Nephron (organoid): ENCODE measurements at regions not wholly inside any gene's neighbourhood (a gene's known extent, or its start where the extent isn't known, plus 50 kb on each side); places are given as distances from the start of the nearest gene placed in this dataset.
"Not testable (repeated sequence)": the region's sequence is repeated elsewhere in the genome, so short reads cannot be mapped to it uniquely, and the experiment has no call there.

Experiments used
- H3K27ac Mint-ChIP-seq, 3 experiments: 2 replicates each; pipeline ENCODE4 v1.8.0; 2020; ENCODE audit warnings: mixed read lengths in 3 of 3, mild to moderate bottlenecking in 2 of 3, moderate library complexity in 1 of 3
- H3K27me3 Mint-ChIP-seq: 2 replicates; pipeline ENCODE4 v1.8.0; 2021; ENCODE audit warnings: low read depth, mild to moderate bottlenecking, moderate library complexity, mixed read lengths
- H3K36me3 Mint-ChIP-seq: 2 replicates; pipeline ENCODE4 v1.8.0; 2020; ENCODE audit warnings: low read depth, mixed read lengths
- H3K4me1 Mint-ChIP-seq: 2 replicates; pipeline ENCODE4 v1.8.0; 2020; ENCODE audit warnings: mixed read lengths
- H3K4me3 Mint-ChIP-seq, 3 experiments: 2 replicates each; pipeline ENCODE4 v1.8.0; 2020; ENCODE audit warnings: mild to moderate bottlenecking in 3 of 3, mixed read lengths in 3 of 3, moderate library complexity in 2 of 3
- H3K9me3 Mint-ChIP-seq: 2 replicates; pipeline ENCODE4 v1.8.0; 2020; ENCODE audit warnings: mixed read lengths
- TF ChIP-seq, protein P1 (sequence below), 3 experiments: fragments of 200-600 bp; sonication (generic); IDR thresholded peaks; one replicate each; pipeline ENCODE4 v1.5.0; 2021; ENCODE audit warnings: antibody characterized with exemption in 3 of 3; ENCODE audit not compliant: unreplicated experiment in 3 of 3

- Mint-ChIP-seq H3K4me1 (no peaks in the 10 kb centered on the region), H3K27ac (no peak overlapping the region), H3K9me3 (peaks cover 31% of the 10 kb centered on the region), H3K27me3 (no peaks in the 10 kb centered on the region), H3K36me3 (peaks cover 7% of the 10 kb centered on the region), H3K4me3 (no peak overlapping the region)
- TF ChIP-seq, protein P1, sequence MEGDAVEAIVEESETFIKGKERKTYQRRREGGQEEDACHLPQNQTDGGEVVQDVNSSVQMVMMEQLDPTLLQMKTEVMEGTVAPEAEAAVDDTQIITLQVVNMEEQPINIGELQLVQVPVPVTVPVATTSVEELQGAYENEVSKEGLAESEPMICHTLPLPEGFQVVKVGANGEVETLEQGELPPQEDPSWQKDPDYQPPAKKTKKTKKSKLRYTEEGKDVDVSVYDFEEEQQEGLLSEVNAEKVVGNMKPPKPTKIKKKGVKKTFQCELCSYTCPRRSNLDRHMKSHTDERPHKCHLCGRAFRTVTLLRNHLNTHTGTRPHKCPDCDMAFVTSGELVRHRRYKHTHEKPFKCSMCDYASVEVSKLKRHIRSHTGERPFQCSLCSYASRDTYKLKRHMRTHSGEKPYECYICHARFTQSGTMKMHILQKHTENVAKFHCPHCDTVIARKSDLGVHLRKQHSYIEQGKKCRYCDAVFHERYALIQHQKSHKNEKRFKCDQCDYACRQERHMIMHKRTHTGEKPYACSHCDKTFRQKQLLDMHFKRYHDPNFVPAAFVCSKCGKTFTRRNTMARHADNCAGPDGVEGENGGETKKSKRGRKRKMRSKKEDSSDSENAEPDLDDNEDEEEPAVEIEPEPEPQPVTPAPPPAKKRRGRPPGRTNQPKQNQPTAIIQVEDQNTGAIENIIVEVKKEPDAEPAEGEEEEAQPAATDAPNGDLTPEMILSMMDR (IDR thresholded peaks at IDR 0.05; ENCODE audit: unreplicated experiment in 3 of 3): no peak
Measured at GRCh38 chr5:125245216-125245615, 498.8 kb upstream of the ZNF608 start.

GRCh38 chr5:125249400-125249799 lies 503.0 kb upstream of the ZNF608 start:
- Mint-ChIP-seq H3K4me3 (no peak overlapping the region), H3K9me3 (peaks cover 27% of the 10 kb centered on the region), H3K36me3 (peaks cover 6% of the 10 kb centered on the region), H3K27ac (no peak overlapping the region), H3K27me3 (peaks cover 4% of the 10 kb centered on the region), H3K4me1 (no peaks in the 10 kb centered on the region)
- TF ChIP-seq, protein P1 (IDR thresholded peaks at IDR 0.05; ENCODE audit: unreplicated experiment in 3 of 3): no peak

DNA sequence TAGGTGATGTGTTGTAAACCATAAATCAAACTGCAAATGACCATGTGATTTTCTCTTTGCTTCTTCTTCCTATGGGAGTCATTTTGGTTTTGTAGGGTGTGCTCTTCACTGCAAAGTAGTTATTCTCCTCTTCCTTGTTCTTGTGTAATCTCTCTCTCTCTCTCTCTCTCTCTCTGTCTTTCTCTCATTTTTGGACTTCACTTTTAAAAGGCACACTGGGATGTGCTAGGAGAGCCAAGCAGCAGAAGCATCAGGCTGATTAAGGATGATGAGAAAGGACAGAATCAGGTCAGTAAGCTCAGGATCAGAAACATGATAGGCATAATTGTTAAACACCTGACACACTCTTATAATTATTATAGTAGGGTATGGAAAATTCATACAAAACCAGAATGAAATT lies 505.3 kb upstream of the ZNF608 start:
- Mint-ChIP-seq H3K27me3 (peaks cover 4% of the 10 kb centered on the region), H3K27ac (no peak overlapping the region), H3K4me3 (no peak overlapping the region), H3K9me3 (peaks cover 28% of the 10 kb centered on the region), H3K36me3 (peaks cover 14% of the 10 kb centered on the region), H3K4me1 (no peaks in the 10 kb centered on the region)
- TF ChIP-seq, protein P1 (IDR thresholded peaks at IDR 0.05; ENCODE audit: unreplicated experiment in 3 of 3): no peak

DNA sequence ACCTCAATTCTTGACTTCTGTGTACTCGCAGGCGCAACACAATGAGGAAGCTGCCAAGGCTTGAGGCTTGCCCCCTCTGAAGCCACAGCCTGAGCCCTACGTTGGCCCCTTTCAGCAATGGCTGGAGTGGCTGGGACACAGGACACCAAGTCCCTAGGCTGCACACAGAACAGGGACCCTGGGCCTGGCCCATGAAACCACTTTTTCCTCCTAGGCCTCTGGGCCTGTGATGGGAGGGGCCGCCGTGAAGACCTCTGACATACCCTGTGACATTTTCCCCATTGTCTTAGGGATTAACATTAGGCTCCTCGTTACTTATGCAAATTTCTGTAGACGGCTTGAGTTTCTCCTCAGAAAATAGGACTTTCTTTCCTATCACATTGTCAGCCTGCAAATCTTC lies 507.2 kb upstream of the ZNF608 start:
- Mint-ChIP-seq H3K36me3 (peaks cover 14% of the 10 kb centered on the region), H3K9me3 (peaks cover 24% of the 10 kb centered on the region)
- H3K4me1 Mint-ChIP-seq, H3K27me3 Mint-ChIP-seq, H3K27ac Mint-ChIP-seq, H3K4me3 Mint-ChIP-seq: not testable (repeated sequence)

DNA sequence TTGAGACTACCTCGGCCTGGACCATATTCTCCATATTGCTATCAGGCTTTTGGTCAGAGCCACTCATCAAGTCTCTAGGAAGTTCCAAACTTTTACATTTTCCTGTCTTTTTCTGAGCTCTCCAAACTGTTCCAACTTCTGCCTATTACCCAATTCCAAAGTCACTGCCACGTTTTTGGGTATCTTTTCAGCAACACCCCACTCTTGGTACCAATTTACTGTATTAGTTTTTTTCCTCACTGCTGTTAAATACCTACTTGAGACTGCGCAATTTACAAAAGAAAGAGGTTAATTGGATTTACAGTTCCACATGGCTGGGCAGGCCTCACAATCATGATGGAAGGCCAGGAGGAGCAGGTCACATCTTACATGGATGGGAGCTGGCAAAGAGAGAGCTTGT lies 507.8 kb upstream of the ZNF608 start:
- Mint-ChIP-seq H3K9me3 (peaks cover 24% of the 10 kb centered on the region), H3K4me3 (no peak overlapping the region), H3K4me1 (peaks cover 8% of the 10 kb centered on the region), H3K27ac (no peak overlapping the region), H3K27me3 (peaks cover 4% of the 10 kb centered on the region), H3K36me3 (peaks cover 14% of the 10 kb centered on the region)
- TF ChIP-seq, protein P1 (IDR thresholded peaks at IDR 0.05; ENCODE audit: unreplicated experiment in 3 of 3): no peak

- H3K4me1 Mint-ChIP-seq: peaks cover 8% of the 10 kb centered on the region
- H3K27ac Mint-ChIP-seq: no peak overlapping the region
- no peak overlapping the region for H3K4me3 Mint-ChIP-seq
- TF ChIP-seq, protein P1 (IDR thresholded peaks at IDR 0.05; ENCODE audit: unreplicated experiment in 3 of 3): no peak
- peaks cover 28% of the 10 kb centered on the region for H3K9me3 Mint-ChIP-seq
- peaks cover 18% of the 10 kb centered on the region for H3K36me3 Mint-ChIP-seq
- H3K27me3 Mint-ChIP-seq: no peaks in the 10 kb centered on the region
Measured at GRCh38 chr5:125256296-125256695, 509.9 kb upstream of the ZNF608 start.
